ENCODE measurements at regions not wholly inside any gene's neighbourhood (a gene's known extent, or its start where the extent isn't known, plus 50 kb on each side); places are given as distances from the start of the nearest gene placed in this dataset.

DNA sequence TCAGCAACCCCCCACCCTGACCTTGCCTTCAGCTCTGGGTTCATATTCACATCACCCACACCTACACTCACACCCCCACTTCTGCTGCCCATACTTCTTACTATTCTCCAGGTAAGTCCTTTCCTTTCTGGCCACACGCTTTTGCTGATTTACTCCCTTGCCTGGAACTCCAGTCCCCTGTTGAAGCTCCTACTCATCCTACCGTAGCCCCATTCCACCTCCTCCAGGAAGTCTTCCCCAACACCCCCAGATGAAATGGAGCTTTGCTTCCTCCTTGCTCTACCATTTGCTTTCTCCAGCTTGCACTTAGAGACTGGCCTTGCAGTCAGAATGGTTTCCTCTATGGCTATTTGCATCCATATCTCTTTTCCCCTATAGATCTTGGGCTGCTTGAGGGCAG is 182.3 kb downstream of the MELK start:
- no peaks in the 10 kb centered on the region for H3K79me2 ChIP-seq (ENCODE audit: control insufficient read depth, low read length)
- H4K20me1 ChIP-seq (ENCODE audit: control insufficient read depth, insufficient read depth, low read depth, low read length) = no peaks in the 10 kb centered on the region
- H3K9me2 ChIP-seq (replicated peaks; ENCODE audit: control insufficient read depth, low read length) = no peaks in the 10 kb centered on the region
- TF ChIP-seq EZH2phosphoT487 (IDR thresholded peaks at IDR 0.05; ENCODE audit: borderline replicate concordance, low read length) = no peak
- TF ChIP-seq, protein P1, sequence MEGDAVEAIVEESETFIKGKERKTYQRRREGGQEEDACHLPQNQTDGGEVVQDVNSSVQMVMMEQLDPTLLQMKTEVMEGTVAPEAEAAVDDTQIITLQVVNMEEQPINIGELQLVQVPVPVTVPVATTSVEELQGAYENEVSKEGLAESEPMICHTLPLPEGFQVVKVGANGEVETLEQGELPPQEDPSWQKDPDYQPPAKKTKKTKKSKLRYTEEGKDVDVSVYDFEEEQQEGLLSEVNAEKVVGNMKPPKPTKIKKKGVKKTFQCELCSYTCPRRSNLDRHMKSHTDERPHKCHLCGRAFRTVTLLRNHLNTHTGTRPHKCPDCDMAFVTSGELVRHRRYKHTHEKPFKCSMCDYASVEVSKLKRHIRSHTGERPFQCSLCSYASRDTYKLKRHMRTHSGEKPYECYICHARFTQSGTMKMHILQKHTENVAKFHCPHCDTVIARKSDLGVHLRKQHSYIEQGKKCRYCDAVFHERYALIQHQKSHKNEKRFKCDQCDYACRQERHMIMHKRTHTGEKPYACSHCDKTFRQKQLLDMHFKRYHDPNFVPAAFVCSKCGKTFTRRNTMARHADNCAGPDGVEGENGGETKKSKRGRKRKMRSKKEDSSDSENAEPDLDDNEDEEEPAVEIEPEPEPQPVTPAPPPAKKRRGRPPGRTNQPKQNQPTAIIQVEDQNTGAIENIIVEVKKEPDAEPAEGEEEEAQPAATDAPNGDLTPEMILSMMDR (IDR thresholded peaks at IDR 0.05; ENCODE audit: low read depth, low read length, poor library complexity, severe bottlenecking) = no peak
- H3K27me3 ChIP-seq (ENCODE audit: control insufficient read depth, low read length) = peaks cover 76% of the 10 kb centered on the region
- no peak overlapping the region for H3K4me3 ChIP-seq (ENCODE audit: low read length)
- H3K9me3 ChIP-seq (ENCODE audit: control insufficient read depth, insufficient read depth, low read length) = no peaks in the 10 kb centered on the region
- no peaks in the 10 kb centered on the region for H3F3A ChIP-seq (ENCODE audit: control insufficient read depth, insufficient read depth)
- H3K4me1 ChIP-seq (ENCODE audit: control insufficient read depth, low read length) = peaks cover 10% of the 10 kb centered on the region
- H3K36me3 ChIP-seq (ENCODE audit: control insufficient read depth, low read length) = no peaks in the 10 kb centered on the region
- no peak overlapping the region for H3K27ac ChIP-seq (ENCODE audit: low read depth, low read length)
- H3K4me2 ChIP-seq (ENCODE audit: low read length) = no peak overlapping the region

DNA sequence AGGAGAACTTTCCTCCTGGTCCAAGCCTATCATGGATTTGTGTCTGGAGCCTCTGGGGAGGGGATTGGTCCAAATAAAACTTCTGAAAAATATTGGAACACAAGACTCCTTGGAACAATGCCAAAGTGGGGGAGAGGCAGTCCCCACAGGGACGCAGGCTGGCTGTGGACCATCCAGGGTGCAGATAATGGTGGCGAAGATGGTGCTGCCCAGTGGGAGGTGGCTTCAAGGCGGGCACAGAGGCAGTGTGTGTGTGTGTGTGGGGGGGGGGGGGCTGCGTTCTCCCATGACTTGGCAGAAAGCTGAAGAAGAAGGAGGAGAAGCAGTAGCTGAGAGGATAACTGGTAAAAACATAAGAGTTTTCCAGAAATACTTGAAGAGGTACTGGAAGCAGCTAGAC is 186.4 kb downstream of the MELK start:
- TF ChIP-seq EZH2phosphoT487 (IDR thresholded peaks at IDR 0.05; ENCODE audit: borderline replicate concordance, low read length) = no peak
- TF ChIP-seq, protein P1 (IDR thresholded peaks at IDR 0.05; ENCODE audit: low read depth, low read length, poor library complexity, severe bottlenecking) = no peak
- Histone ChIP-seq H3K4me2 (ENCODE audit: low read length) (no peak overlapping the region), H3K4me1 (ENCODE audit: control insufficient read depth, low read length) (peaks cover 10% of the 10 kb centered on the region), H4K20me1 (ENCODE audit: control insufficient read depth, insufficient read depth, low read depth, low read length) (no peaks in the 10 kb centered on the region), H3K27me3 (ENCODE audit: control insufficient read depth, low read length) (peaks cover 52% of the 10 kb centered on the region), H3K9me2 (replicated peaks; ENCODE audit: control insufficient read depth, low read length) (no peaks in the 10 kb centered on the region), H3K79me2 (ENCODE audit: control insufficient read depth, low read length) (no peaks in the 10 kb centered on the region), H3K27ac (ENCODE audit: low read depth, low read length) (no peak overlapping the region), H3F3A (ENCODE audit: control insufficient read depth, insufficient read depth) (no peaks in the 10 kb centered on the region), H3K36me3 (ENCODE audit: control insufficient read depth, low read length) (no peaks in the 10 kb centered on the region), H3K4me3 (ENCODE audit: low read length) (no peak overlapping the region), H3K9me3 (ENCODE audit: control insufficient read depth, insufficient read depth, low read length) (no peaks in the 10 kb centered on the region)

DNA sequence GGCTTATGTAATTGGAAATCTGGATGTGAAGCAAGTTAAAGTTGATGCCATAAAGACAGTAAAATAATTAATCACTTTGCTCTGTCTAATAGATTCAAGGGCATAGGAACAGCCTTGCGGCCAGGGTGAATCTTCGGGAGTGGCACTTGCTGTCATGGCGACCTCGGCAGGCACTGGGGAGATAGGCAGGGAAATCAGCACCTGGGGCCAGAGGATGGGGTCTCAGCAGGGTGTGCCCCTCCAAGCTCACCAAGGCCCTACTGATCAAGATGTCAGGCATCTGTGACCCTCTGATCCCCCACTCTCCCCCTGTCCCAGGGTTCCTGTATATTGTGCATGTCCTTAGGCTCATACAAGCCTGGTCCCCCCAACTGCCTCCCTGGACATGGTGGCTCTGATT is 187.3 kb downstream of the MELK start:
- peaks cover 48% of the 10 kb centered on the region for H3K27me3 ChIP-seq (ENCODE audit: control insufficient read depth, low read length)
- no peak overlapping the region for H3K27ac ChIP-seq (ENCODE audit: low read depth, low read length)
- no peaks in the 10 kb centered on the region for H3K79me2 ChIP-seq (ENCODE audit: control insufficient read depth, low read length)
- H3K4me2 ChIP-seq (ENCODE audit: low read length) = no peak overlapping the region
- H3K4me3 ChIP-seq (ENCODE audit: low read length) = no peak overlapping the region
- no peaks in the 10 kb centered on the region for H4K20me1 ChIP-seq (ENCODE audit: control insufficient read depth, insufficient read depth, low read depth, low read length)
- no peaks in the 10 kb centered on the region for H3K9me3 ChIP-seq (ENCODE audit: control insufficient read depth, insufficient read depth, low read length)
- TF ChIP-seq, protein P1 (IDR thresholded peaks at IDR 0.05; ENCODE audit: low read depth, low read length, poor library complexity, severe bottlenecking) = no peak
- TF ChIP-seq EZH2phosphoT487 (IDR thresholded peaks at IDR 0.05; ENCODE audit: borderline replicate concordance, low read length) = no peak
- H3K9me2 ChIP-seq (replicated peaks; ENCODE audit: control insufficient read depth, low read length) = no peaks in the 10 kb centered on the region
- H3K4me1 ChIP-seq (ENCODE audit: control insufficient read depth, low read length) = peaks cover 18% of the 10 kb centered on the region
- no peaks in the 10 kb centered on the region for H3K36me3 ChIP-seq (ENCODE audit: control insufficient read depth, low read length)
- H3F3A ChIP-seq (ENCODE audit: control insufficient read depth, insufficient read depth) = peaks cover 3% of the 10 kb centered on the region

All from DOHH2 (cell line).